NOMO-1 (cell line): ENCODE measurements at regions not wholly inside any gene's neighbourhood (a gene's known extent, or its start where the extent isn't known, plus 50 kb on each side); places are given as distances from the start of the nearest gene placed in this dataset.

Experiments used
- DNase-seq, 2 experiments: peaks; one replicate each; lab custom pipeline; 2025; ENCODE audit not compliant: unreplicated experiment in 2 of 2; lab: John Stamatoyannopoulos, UW

- no peak for DNase-seq
Measured at GRCh38 chr7:45501791-45502190, 72.4 kb upstream of the ADCY1 start.

GRCh38 chr7:45506059-45506458 is 68.1 kb upstream of the ADCY1 start:
- DNase-seq, result no peak

GRCh38 chr7:45509222-45509621 is 64.9 kb upstream of the ADCY1 start:
- DNase-seq, result no peak

DNA sequence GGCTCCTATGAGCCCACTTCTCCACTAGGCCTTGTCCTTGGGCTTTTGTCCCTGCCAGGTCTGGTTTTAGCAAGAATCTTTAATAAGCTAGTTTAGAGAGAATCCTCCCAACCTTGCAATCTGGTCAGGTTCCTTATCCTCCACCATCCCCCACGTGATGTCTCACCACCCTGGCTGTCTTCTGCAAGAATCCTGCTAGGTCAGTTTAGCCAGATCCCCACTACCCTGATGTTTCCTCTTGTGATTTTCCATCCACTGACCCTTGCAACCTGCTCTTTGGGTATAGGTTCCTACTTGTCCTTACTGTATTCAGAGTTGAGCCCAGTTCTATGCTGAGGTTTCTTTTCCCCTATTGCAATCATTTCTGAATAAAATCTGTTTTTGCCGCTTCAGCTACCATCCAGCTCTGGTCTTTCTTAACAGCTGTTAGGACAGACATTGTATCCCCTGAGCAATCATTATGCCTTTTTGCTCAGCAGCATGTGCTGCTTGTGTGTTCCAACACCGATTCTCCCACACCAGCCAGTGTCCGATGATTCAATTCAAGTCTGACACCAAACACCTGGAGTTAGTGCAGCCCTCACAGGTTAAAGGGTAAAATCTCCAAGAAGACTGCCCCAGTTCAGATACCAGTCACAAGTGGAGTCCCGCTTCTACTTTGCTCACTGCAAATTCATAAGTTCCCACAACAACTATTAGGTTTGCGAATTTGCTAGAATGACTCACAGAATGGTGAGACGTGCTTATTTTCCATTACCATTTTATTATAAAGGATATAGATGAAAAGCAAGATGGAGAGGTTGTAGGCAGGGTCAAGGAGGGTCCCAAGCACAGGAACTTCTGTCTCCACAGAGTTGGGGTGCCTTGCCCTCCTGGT is 62.2 kb upstream of the ADCY1 start:
- DNase-seq, result no peak

DNA sequence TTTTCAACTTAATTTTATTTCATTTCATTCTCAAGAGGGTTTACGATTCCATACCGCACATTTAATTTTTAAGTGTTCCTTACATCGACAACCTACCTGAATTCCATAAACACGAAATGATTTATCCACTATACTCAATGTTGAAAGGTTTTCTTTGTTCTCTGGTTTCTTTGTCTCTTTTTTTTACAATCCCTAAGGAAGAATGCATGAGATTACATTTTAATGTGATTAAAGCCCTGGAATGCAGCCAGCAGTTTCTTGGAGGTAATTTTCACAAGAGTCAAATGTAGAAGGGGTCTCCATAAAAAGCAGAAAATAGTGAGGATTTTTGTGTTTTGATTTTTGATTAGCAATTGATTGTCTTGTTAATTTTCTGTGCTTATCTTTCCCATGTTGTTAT is 59.2 kb upstream of the ADCY1 start:
- no peak for DNase-seq

- DNase-seq, result no peak
Measured at GRCh38 chr7:45515346-45515745, 58.8 kb upstream of the ADCY1 start.
